Caco-2 (cell line): ENCODE measurements at regions not wholly inside any gene's neighbourhood (a gene's known extent, or its start where the extent isn't known, plus 50 kb on each side); places are given as distances from the start of the nearest gene placed in this dataset.
"Not testable (repeated sequence)": the region's sequence is repeated elsewhere in the genome, so short reads cannot be mapped to it uniquely, and the experiment has no call there.

ENCODE experiments used
- BruUV-seq: library from RNA; stranded (reverse); fragments of 400-500 nt; replicated peaks from 2 replicates; lab custom pipeline; 2021; lab: Mats Ljungman, UMichigan
- CTCF ChIA-PET: fragments of 300-600 bp; sonication (Branson Sonifier 250); formaldehyde crosslinking; loops from one replicate; lab custom pipeline; 2022; ENCODE audit warnings: antibody characterized with exemption; lab: Charles Lee
- POLR2A ChIA-PET: fragments of 300-600 bp; sonication (Branson Sonifier 250); formaldehyde crosslinking; loops from one replicate; lab custom pipeline; 2022; ENCODE audit warnings: antibody characterized with exemption; lab: Charles Lee
- DNase-seq, 2 experiments: peaks; one replicate each; pipeline versions ENCODE4 v3.0.0 to v3.0.0-alpha.2; 2020 to 2022
- H3K27me3 ChIP-seq: replicated peaks from 2 replicates; pipeline ENCODE4 v1.6.0; 2011; ENCODE audit warnings: low read length; ENCODE audit not compliant: control insufficient read depth, insufficient read depth
- H3K36me3 ChIP-seq: 2 replicates; pipeline ENCODE4 v1.5.1; 2011; ENCODE audit warnings: low read length; ENCODE audit not compliant: control insufficient read depth, insufficient read depth
- H3K4me1 ChIP-seq: fragments of 250-450 bp; sonication (Bioruptor Pico); 2 replicates; pipeline ENCODE4 v1.5.1; 2020; ENCODE audit warnings: mild to moderate bottlenecking
- H3K4me3 ChIP-seq: 2 replicates; pipeline ENCODE4 v1.5.1; 2011; ENCODE audit warnings: low read depth, mild to moderate bottlenecking, control low read depth, low read length
- H3K9me3 ChIP-seq: fragments of 250-450 bp; sonication (Bioruptor Pico); 2 replicates; pipeline ENCODE4 v1.5.1; 2020; ENCODE audit warnings: mild to moderate bottlenecking, moderate library complexity
- H3K27ac Mint-ChIP-seq: one replicate; pipeline ENCODE4 v1.8.0; 2022; ENCODE audit warnings: mixed read lengths; ENCODE audit not compliant: unreplicated experiment
- H3K27me3 Mint-ChIP-seq: one replicate; pipeline ENCODE4 v1.8.0; 2022; ENCODE audit warnings: mixed read lengths; ENCODE audit not compliant: insufficient read depth, unreplicated experiment
- H3K36me3 Mint-ChIP-seq: one replicate; pipeline ENCODE4 v1.8.0; 2022; ENCODE audit warnings: mild to moderate bottlenecking, mixed read lengths; ENCODE audit not compliant: insufficient read depth, unreplicated experiment
- H3K4me1 Mint-ChIP-seq: one replicate; pipeline ENCODE4 v1.8.0; 2022; ENCODE audit warnings: low read depth, mixed read lengths; ENCODE audit not compliant: unreplicated experiment
- H3K4me3 Mint-ChIP-seq: one replicate; pipeline ENCODE4 v1.8.0; 2022; ENCODE audit warnings: mild to moderate bottlenecking, moderate library complexity, mixed read lengths; ENCODE audit not compliant: unreplicated experiment
- H3K9me3 Mint-ChIP-seq: one replicate; pipeline ENCODE4 v1.8.0; 2022; ENCODE audit warnings: mixed read lengths; ENCODE audit not compliant: unreplicated experiment
- CTCF ChIP-seq, 2 experiments: fragments of 200-600 bp in 1 of 2; IDR thresholded peaks; 1 replicate in 1 of 2; 2 replicates in 1 of 2; pipeline versions ENCODE4 v1.5.1 to v1.8.0; 2011 to 2022; ENCODE audit warnings: antibody characterized with exemption in 1 of 2, control low read depth in 1 of 2, inconsistent platforms in 1 of 2, low read depth in 1 of 2, low read length in 1 of 2, mild to moderate bottlenecking in 1 of 2, moderate library complexity in 1 of 2; ENCODE audit not compliant: insufficient read depth in 1 of 2, severe bottlenecking in 1 of 2, unreplicated experiment in 1 of 2
- intact Hi-C: fragments of 100-400 bp; cut with micrococcal nuclease; formaldehyde crosslinking; loops from one replicate; pipeline ENCODE4 v1.10.0; 2022; ENCODE audit not compliant: unreplicated experiment

- no peak for TF ChIP-seq CTCF (IDR thresholded peaks at IDR 0.05; ENCODE audit: insufficient read depth in 1 of 2, low read depth in 1 of 2, low read length in 1 of 2, severe bottlenecking in 1 of 2, unreplicated experiment in 1 of 2)
- no peak for DNase-seq
- ChIA-PET POLR2A (no interaction called here), CTCF (no interaction called here)
- BruUV-seq, result no TSS peak
- intact Hi-C loops, result no loop called here
- H3K4me3 Mint-ChIP-seq, result no peak overlapping the region
- no peak overlapping the region for H3K27ac Mint-ChIP-seq
- H3K36me3 ChIP-seq, result no peaks in the 10 kb centered on the region
- H3K4me1 ChIP-seq, result no peaks in the 10 kb centered on the region
- no peak overlapping the region for H3K4me3 ChIP-seq
- no peaks in the 10 kb centered on the region for H3K4me1 Mint-ChIP-seq
- H3K9me3 ChIP-seq, result no peaks in the 10 kb centered on the region
- peaks cover 16% of the 10 kb centered on the region for H3K27me3 Mint-ChIP-seq
- no peaks in the 10 kb centered on the region for H3K27me3 ChIP-seq
- no peaks in the 10 kb centered on the region for H3K36me3 Mint-ChIP-seq
- H3K9me3 Mint-ChIP-seq, result no peaks in the 10 kb centered on the region
These were observed 50.5 kb upstream of the PGBD5 start for GRCh38 chr1:230476622-230477003.

GRCh38 chr1:230475856-230476621 is 49.9 kb upstream of the PGBD5 start:
- H3K9me3 Mint-ChIP-seq, intact Hi-C loops, H3K4me1 ChIP-seq, H3K27ac Mint-ChIP-seq, POLR2A ChIA-PET, H3K36me3 ChIP-seq, BruUV-seq, H3K4me1 Mint-ChIP-seq, H3K36me3 Mint-ChIP-seq, H3K27me3 ChIP-seq, H3K9me3 ChIP-seq, H3K4me3 Mint-ChIP-seq, CTCF ChIA-PET, H3K4me3 ChIP-seq: not testable (repeated sequence)
- peaks cover 14% of the 10 kb centered on the region for H3K27me3 Mint-ChIP-seq
- peak in 1 of 2 experiments; percentile 16 for DNase-seq
